ENCODE measurements at regions not wholly inside any gene's neighbourhood (a gene's known extent, or its start where the extent isn't known, plus 50 kb on each side); places are given as distances from the start of the nearest gene placed in this dataset.

DNA sequence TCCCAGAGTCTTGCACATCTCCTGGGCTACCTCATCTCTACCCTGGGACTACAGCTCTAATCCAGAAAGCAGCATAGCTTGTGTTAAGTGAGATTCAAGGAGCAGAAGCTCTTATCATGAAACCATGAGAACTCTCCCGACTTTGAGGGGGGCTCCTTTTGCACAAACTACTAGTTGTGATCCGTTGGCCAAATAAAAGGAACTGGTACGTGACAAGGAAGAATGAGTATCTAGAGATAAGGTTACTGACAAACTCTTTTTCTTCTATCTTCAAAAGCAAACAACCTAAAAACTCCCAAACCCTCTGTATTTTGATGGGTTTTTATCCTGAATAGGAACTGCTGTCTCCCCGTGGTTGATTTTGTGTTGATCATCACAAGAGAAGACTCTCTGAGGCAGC, 168.5 kb downstream of the SLC24A2 start:
- Histone ChIP-seq H3K9ac (ENCODE audit: extremely low read depth, low read length, poor library complexity, severe bottlenecking) (no peak overlapping the region), H3K9me3 (ENCODE audit: control insufficient read depth, low read length) (no peaks in the 10 kb centered on the region), H3K36me3 (ENCODE audit: control insufficient read depth, insufficient read depth, low read length) (no peaks in the 10 kb centered on the region), H3K27ac (ENCODE audit: low read depth, low read length) (no peak overlapping the region), H3K27me3 (ENCODE audit: control insufficient read depth, insufficient read depth, low read length, poor library complexity, severe bottlenecking) (no peaks in the 10 kb centered on the region), H3K4me3 (ENCODE audit: low read length) (no peak overlapping the region), H3K4me1 (ENCODE audit: control insufficient read depth, insufficient read depth, low read length) (no peaks in the 10 kb centered on the region)
- Mint-ChIP-seq H3K36me3 (ENCODE audit: low read depth) (no peaks in the 10 kb centered on the region), H3K27me3 (ENCODE audit: insufficient read depth) (peaks cover 2% of the 10 kb centered on the region), H3K27ac (no peak overlapping the region), H3K9me3 (no peaks in the 10 kb centered on the region), H3K4me3 (no peak overlapping the region), H3K4me1 (peaks cover 27% of the 10 kb centered on the region)
- WGBS, 2 experiments (ENCODE audit: insufficient coverage in 1 of 2, insufficient read length in 1 of 2), result 62 to 100% methylated on average over 1 to 4 of the region's 4 CpGs
- TF ChIP-seq, protein P1, sequence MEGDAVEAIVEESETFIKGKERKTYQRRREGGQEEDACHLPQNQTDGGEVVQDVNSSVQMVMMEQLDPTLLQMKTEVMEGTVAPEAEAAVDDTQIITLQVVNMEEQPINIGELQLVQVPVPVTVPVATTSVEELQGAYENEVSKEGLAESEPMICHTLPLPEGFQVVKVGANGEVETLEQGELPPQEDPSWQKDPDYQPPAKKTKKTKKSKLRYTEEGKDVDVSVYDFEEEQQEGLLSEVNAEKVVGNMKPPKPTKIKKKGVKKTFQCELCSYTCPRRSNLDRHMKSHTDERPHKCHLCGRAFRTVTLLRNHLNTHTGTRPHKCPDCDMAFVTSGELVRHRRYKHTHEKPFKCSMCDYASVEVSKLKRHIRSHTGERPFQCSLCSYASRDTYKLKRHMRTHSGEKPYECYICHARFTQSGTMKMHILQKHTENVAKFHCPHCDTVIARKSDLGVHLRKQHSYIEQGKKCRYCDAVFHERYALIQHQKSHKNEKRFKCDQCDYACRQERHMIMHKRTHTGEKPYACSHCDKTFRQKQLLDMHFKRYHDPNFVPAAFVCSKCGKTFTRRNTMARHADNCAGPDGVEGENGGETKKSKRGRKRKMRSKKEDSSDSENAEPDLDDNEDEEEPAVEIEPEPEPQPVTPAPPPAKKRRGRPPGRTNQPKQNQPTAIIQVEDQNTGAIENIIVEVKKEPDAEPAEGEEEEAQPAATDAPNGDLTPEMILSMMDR (conservative IDR thresholded peaks at IDR 0.05), result no peak
- DNase-seq, result no peak

DNA sequence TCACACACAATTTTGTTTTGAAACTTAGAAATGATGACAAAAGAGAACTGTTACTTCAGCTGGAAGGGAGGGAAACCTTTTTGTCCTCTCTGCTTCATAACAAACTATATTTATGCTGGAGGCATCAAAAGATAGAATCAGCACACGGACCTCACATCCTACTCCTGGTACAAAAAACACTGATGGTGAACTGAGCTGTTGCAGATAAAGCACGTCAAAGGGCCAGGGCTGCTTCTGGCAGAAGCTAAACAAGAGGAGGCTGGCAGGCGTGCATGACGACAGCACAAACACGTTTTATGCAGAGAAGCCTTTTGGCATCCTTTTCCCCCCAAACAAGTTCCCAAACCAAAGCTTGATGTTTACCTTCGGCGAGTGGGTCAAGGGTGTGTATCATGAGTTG, 169.6 kb downstream of the SLC24A2 start:
- TF ChIP-seq, protein P1 (conservative IDR thresholded peaks at IDR 0.05), result no peak
- H3K4me1 Mint-ChIP-seq, result peaks cover 27% of the 10 kb centered on the region
- WGBS, 2 experiments (ENCODE audit: insufficient coverage in 1 of 2, insufficient read length in 1 of 2), result 77 to 80% methylated on average over 6 to 7 of the region's 7 CpGs
- Histone ChIP-seq H3K9me3 (ENCODE audit: control insufficient read depth, low read length) (no peaks in the 10 kb centered on the region), H3K4me1 (ENCODE audit: control insufficient read depth, insufficient read depth, low read length) (no peaks in the 10 kb centered on the region), H3K9ac (ENCODE audit: extremely low read depth, low read length, poor library complexity, severe bottlenecking) (no peak overlapping the region), H3K27ac (ENCODE audit: low read depth, low read length) (no peak overlapping the region), H3K4me3 (ENCODE audit: low read length) (no peak overlapping the region), H3K36me3 (ENCODE audit: control insufficient read depth, insufficient read depth, low read length) (no peaks in the 10 kb centered on the region), H3K27me3 (ENCODE audit: control insufficient read depth, insufficient read depth, low read length, poor library complexity, severe bottlenecking) (no peaks in the 10 kb centered on the region)
- H3K9me3 Mint-ChIP-seq, result no peaks in the 10 kb centered on the region
- no peak overlapping the region for H3K27ac Mint-ChIP-seq
- H3K27me3 Mint-ChIP-seq (ENCODE audit: insufficient read depth), result peaks cover 2% of the 10 kb centered on the region
- H3K36me3 Mint-ChIP-seq (ENCODE audit: low read depth), result no peaks in the 10 kb centered on the region
- H3K4me3 Mint-ChIP-seq, result no peak overlapping the region
- DNase-seq, result no peak

DNA sequence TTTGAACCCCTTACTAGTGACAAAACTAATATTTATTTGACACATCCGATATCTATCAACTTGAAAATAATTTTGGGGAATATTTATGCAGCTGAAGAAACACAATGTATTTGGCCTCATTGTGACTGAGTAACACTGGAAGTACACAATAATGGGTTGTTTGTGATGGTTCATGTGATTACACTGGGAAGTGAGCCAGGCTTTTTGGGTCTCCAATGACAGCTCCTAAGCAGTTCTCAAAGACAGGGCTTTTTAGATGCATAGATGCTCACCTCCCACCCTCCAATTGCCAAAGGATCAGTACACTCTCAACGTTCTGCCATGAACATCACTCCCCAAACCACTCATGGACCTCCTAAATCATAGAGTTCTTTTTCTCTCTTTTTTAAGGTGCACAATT, 170.0 kb downstream of the SLC24A2 start:
- no peak overlapping the region for H3K4me3 ChIP-seq (ENCODE audit: low read length)
- TF ChIP-seq, protein P1 (conservative IDR thresholded peaks at IDR 0.05), result no peak
- no peaks in the 10 kb centered on the region for H3K27me3 ChIP-seq (ENCODE audit: control insufficient read depth, insufficient read depth, low read length, poor library complexity, severe bottlenecking)
- Mint-ChIP-seq H3K4me1 (peaks cover 23% of the 10 kb centered on the region), H3K27ac (no peak overlapping the region), H3K36me3 (ENCODE audit: low read depth) (no peaks in the 10 kb centered on the region), H3K9me3 (no peaks in the 10 kb centered on the region), H3K4me3 (no peak overlapping the region), H3K27me3 (ENCODE audit: insufficient read depth) (peaks cover 2% of the 10 kb centered on the region)
- H3K36me3 ChIP-seq (ENCODE audit: control insufficient read depth, insufficient read depth, low read length), result no peaks in the 10 kb centered on the region
- no peaks in the 10 kb centered on the region for H3K4me1 ChIP-seq (ENCODE audit: control insufficient read depth, insufficient read depth, low read length)
- no peak overlapping the region for H3K27ac ChIP-seq (ENCODE audit: low read depth, low read length)
- H3K9me3 ChIP-seq (ENCODE audit: control insufficient read depth, low read length), result no peaks in the 10 kb centered on the region
- no peak overlapping the region for H3K9ac ChIP-seq (ENCODE audit: extremely low read depth, low read length, poor library complexity, severe bottlenecking)
- no peak for DNase-seq
- 90 to 100% methylated on average over 1 to 2 of the region's 2 CpGs for WGBS, 2 experiments (ENCODE audit: insufficient coverage in 1 of 2, insufficient read length in 1 of 2)

Data from endodermal cell (in vitro differentiated cells).